Heart right ventricle (tissue), 16 donors: ENCODE measurements at regions not wholly inside any gene's neighbourhood (a gene's known extent, or its start where the extent isn't known, plus 50 kb on each side); places are given as distances from the start of the nearest gene placed in this dataset.
A peak's percentile ranks its signal among the peaks of the same experiment; 100 is the strongest.

Source experiments
- ATAC-seq, 8 donors: fragments of 200-7000 bp; cut with Tn5 transposase; one replicate each; pipeline ENCODE4 v1.9.1; 2020; ENCODE audit warnings: mild to moderate bottlenecking in 8 of 8, moderate library complexity in 8 of 8, moderate number of reproducible peaks in 1 of 8
- DNase-seq, 2 donors: peaks; one replicate each; pipeline ENCODE4 v3.0.0-alpha.2; 2020
- H3K27ac ChIP-seq, 10 donors: fragments of 200-600 bp; sonication (generic) in 2 of 10; one replicate each; pipeline versions ENCODE4 v1.5.0 to v1.8.0; 2020 to 2022; ENCODE audit warnings: mild to moderate bottlenecking in 3 of 10
- H3K27me3 ChIP-seq, 7 donors: fragments of 200-600 bp; one replicate each; pipeline ENCODE4 v1.8.0; 2021 to 2022; ENCODE audit warnings: mild to moderate bottlenecking in 2 of 7
- H3K36me3 ChIP-seq, 9 donors: fragments of 200-600 bp; sonication (generic) in 1 of 9; one replicate each; pipeline versions ENCODE4 v1.5.0 to v1.8.0; 2020 to 2022; ENCODE audit warnings: mild to moderate bottlenecking in 2 of 9
- H3K4me1 ChIP-seq, 9 donors: fragments of 200-600 bp; sonication (generic) in 1 of 9; one replicate each; pipeline versions ENCODE4 v1.5.0 to v1.8.0; 2020 to 2022; ENCODE audit warnings: mild to moderate bottlenecking in 4 of 9
- H3K4me3 ChIP-seq, 10 donors: fragments of 200-600 bp; sonication (generic) in 2 of 10; one replicate each; pipeline versions ENCODE4 v1.5.0 to v1.8.0; 2020 to 2022; ENCODE audit warnings: mild to moderate bottlenecking in 7 of 10, moderate library complexity in 2 of 10
- H3K9me3 ChIP-seq, 11 donors: fragments of 200-600 bp in 10 of 11; sonication (generic) in 2 of 11; one replicate each; pipeline versions ENCODE4 v1.5.0 to v1.8.0; 2013 to 2022; ENCODE audit warnings: mild to moderate bottlenecking in 2 of 11, control low read depth in 1 of 11, moderate library complexity in 1 of 11
- WGBS, 2 donors: extraction: QIAGEN DNeasy Blood & Tissue Kit; methylation state at CpG; one replicate each; pipeline ENCODE4 v1.1.7; 2013; ENCODE audit warnings: inconsistent platforms in 1 of 2; 5-methylcytosine and 5-hydroxymethylcytosine counted together
- intact Hi-C, 10 donors: fragments of 100-400 bp; cut with DNase I; formaldehyde crosslinking; loops; one replicate each; pipeline versions ENCODE4 v1.11.1 to v1.14.2; 2022
- TF ChIP-seq, protein P1 (sequence below), 9 donors: fragments of 200-600 bp; sonication (generic) in 2 of 9; IDR thresholded peaks; one replicate each; pipeline versions ENCODE4 v1.5.0 to v1.8.0; 2021 to 2022; ENCODE audit warnings: antibody characterized with exemption in 9 of 9, mild to moderate bottlenecking in 5 of 9, moderate library complexity in 1 of 9
- donor health status: Arrhythmogenic right ventricular cardiomyopathy.
- donor health status: ischemic (EF 13 %, LVEDD 7.1; RV severe dilation, severe dysfunction).
- donor health status: healthy with polysubstance abuse.
- donor health status: DM: no; HTN: yes; CAD: no.
- donor health status: DM: no; HTN: no; CAD: no.
- donor health status: ischemic (EF 25% LVEDD 6.9; RV normal size, moderate dysfunction).
- donor health status: ischemic (EF 25% LVEDD 5.7; RV mildly dilated, moderate dysfunction).
- donor health status: healthy.
- donor health status: DM: yes; HTN: yes; CAD: no.
- donor health status: Ischemic cardiomyopathy.
- donor health status: ischemic (EF 35%, LVEDD 5.7; RV mildly dilated, moderate dysfunction).
- donor health status: nonischemic (EF 11% LVEDD 7.7; RV severe dilation, severe dysfunction).
- donor health status: DM: yes; HTN: yes; CAD: no.
- donor health status: PGD.
- donor health status: ischemic (EF 29% LVEDD 5.4; RV normal size, mild dysfunction).
- donor health status: nonischemic (EF 23%, LVEDD 6.1; RV moderate dilation, normal function).

DNA sequence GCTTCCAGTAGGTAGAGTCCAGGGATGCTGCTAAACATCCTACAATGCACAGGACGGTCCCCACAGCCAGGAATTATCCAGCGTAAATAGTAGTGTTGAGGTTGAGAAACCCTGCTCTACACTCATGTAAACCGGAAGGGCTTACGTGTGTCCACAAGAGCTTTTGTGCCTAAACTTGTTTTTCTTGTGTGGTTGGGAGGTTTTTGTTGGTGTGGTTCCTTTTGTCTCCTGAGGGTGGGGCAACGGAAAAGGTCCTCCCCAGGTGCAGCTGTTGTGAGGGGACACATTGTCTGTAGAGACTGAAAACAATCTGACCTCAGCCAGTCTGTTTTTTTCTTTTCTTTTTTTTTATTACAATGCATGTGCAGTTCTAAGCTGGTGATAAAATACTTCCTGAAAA is 72.7 kb upstream of the MGAT5 start:
- ATAC-seq, result peak in 6 of 8 donors; percentile 13 to 68 (median 44)
- no peak for DNase-seq
- WGBS, 2 donors, result 69% methylated on average over 5 of the region's 5 CpGs
- Histone ChIP-seq H3K4me1 (peaks cover 16 to 74% (median 65%) of the 10 kb centered on the region in 9 donors), H3K27ac (peak overlapping the region in 4 of 10 donors; percentile 15 to 39 (median 26)), H3K27me3 (no peaks in the 10 kb centered on the region), H3K36me3 (peaks cover 0 to 6% (median 0%) of the 10 kb centered on the region in 9 donors), H3K4me3 (no peak overlapping the region), H3K9me3 (no peaks in the 10 kb centered on the region)
- TF ChIP-seq, protein P1, sequence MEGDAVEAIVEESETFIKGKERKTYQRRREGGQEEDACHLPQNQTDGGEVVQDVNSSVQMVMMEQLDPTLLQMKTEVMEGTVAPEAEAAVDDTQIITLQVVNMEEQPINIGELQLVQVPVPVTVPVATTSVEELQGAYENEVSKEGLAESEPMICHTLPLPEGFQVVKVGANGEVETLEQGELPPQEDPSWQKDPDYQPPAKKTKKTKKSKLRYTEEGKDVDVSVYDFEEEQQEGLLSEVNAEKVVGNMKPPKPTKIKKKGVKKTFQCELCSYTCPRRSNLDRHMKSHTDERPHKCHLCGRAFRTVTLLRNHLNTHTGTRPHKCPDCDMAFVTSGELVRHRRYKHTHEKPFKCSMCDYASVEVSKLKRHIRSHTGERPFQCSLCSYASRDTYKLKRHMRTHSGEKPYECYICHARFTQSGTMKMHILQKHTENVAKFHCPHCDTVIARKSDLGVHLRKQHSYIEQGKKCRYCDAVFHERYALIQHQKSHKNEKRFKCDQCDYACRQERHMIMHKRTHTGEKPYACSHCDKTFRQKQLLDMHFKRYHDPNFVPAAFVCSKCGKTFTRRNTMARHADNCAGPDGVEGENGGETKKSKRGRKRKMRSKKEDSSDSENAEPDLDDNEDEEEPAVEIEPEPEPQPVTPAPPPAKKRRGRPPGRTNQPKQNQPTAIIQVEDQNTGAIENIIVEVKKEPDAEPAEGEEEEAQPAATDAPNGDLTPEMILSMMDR (IDR thresholded peaks at IDR 0.05), result no peak
- intact Hi-C loops, result loop anchor here in 1 of 10 donors (10.0 kb wide), 1 partner anchor 46 kb away; no protein-coding TSS in a partner anchor

DNA sequence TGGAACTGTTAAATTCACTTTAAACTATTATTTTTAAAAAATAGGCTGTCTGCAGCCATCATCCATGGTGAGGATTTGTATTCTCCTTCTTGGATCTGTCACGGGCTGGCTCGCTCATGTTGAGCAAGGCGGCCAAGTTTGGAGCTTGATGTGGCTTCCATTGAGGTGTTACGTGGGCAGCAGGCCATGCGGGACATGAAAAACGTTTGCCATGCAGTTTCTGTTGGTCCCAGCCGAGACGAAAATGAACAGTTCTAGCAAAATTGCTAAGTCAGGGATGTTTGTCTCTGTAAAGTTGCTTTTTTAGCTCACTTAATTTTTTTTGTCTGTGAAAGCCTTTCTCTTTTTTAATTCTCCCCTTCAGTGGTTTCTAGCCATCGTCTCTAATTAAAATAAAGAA is 70.2 kb upstream of the MGAT5 start:
- DNase-seq (no peak), ATAC-seq (no peak)
- no peak overlapping the region for H3K27ac ChIP-seq
- H3K4me3 ChIP-seq, result no peak overlapping the region
- intact Hi-C loops, result loop anchor here in 1 of 10 donors (10.0 kb wide), 1 partner anchor 49 kb away; no protein-coding TSS in a partner anchor
- H3K4me1 ChIP-seq, result peaks cover 6 to 76% (median 46%) of the 10 kb centered on the region in 9 donors
- WGBS, 2 donors, result 81 to 90% methylated on average over 9 of the region's 9 CpGs
- TF ChIP-seq, protein P1 (IDR thresholded peaks at IDR 0.05), result no peak
- peaks cover 0 to 6% (median 0%) of the 10 kb centered on the region in 9 donors for H3K36me3 ChIP-seq
- H3K9me3 ChIP-seq, result no peaks in the 10 kb centered on the region
- H3K27me3 ChIP-seq, result no peaks in the 10 kb centered on the region

DNA sequence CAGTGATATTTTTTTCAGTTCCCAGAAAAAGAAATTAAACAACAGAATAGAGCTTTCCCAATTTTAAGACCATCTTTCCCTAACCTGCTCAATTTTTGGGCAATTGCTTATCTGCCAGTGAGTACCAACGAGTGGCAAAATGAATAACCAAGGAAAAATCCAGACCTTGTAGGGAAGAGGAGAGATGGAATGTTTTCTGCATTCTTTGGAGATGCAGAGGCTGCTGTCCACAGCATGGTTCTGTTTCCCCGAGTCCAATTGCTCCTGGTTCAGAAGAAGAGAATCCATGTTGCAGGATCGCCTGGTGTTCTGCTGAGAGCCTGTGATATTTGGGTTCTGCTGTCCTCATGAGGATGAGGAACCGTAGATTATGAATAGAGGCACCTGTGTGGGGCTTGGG is 68.2 kb upstream of the MGAT5 start:
- DNase-seq, result no peak
- intact Hi-C loops, result loop anchor here in 1 of 10 donors (10.0 kb wide), 1 partner anchor 51 kb away; no protein-coding TSS in a partner anchor
- Histone ChIP-seq H3K27ac (no peak overlapping the region), H3K36me3 (peaks cover 0 to 6% (median 0%) of the 10 kb centered on the region in 9 donors), H3K4me3 (no peak overlapping the region), H3K27me3 (no peaks in the 10 kb centered on the region), H3K9me3 (no peaks in the 10 kb centered on the region), H3K4me1 (peaks cover 0 to 68% (median 46%) of the 10 kb centered on the region in 9 donors)
- WGBS, 2 donors, result 89 to 91% methylated on average over 4 of the region's 4 CpGs
- ATAC-seq, result no peak
- TF ChIP-seq, protein P1 (IDR thresholded peaks at IDR 0.05), result no peak

DNA sequence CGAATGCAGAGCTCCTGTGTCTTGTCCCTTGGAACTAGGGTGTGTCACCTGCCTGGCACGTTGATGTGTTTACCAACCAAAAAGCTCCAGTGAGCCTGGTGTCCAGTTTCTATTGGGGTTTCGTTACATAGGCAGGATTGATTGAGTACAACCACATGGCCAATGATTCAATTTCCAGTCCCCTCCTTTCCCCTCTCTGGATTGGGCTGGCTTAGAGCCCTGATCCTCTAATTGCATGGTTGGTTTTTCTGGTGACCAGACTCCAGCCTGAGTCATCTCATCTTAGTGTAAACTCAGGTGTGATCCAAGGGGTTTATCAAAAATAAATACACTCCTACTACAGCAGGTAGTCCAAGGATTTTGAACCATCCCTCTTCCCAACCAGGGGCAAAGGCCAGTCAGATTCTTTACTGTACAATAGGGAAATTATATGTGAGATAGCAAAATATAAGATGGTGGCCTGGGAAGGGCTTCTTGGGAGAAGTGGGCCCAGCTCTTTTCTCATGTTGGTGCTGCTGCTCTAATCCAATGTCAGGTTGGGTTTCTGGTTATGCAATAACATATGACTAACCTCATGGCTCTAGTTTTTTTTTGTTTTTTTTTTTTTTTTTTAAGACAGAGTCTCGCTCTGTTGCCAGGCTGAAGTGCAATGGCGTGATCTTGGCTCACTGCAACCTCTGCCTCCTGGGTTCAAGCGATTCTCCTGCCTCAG is 64.7 kb upstream of the MGAT5 start:
- H3K4me3 ChIP-seq, result no peak overlapping the region
- peaks cover 0 to 70% (median 32%) of the 10 kb centered on the region in 9 donors for H3K4me1 ChIP-seq
- 92 to 98% methylated on average over 6 of the region's 6 CpGs for WGBS, 2 donors
- intact Hi-C loops, result loop anchor here in 1 of 10 donors (10.0 kb wide), 1 partner anchor 54 kb away; no protein-coding TSS in a partner anchor
- H3K27me3 ChIP-seq, result no peaks in the 10 kb centered on the region
- H3K27ac ChIP-seq, result no peak overlapping the region
- no peak for ATAC-seq
- DNase-seq, result no peak
- H3K9me3 ChIP-seq, result peaks cover 0 to 3% (median 0%) of the 10 kb centered on the region in 11 donors
- TF ChIP-seq, protein P1 (IDR thresholded peaks at IDR 0.05), result no peak
- H3K36me3 ChIP-seq, result peaks cover 0 to 6% (median 0%) of the 10 kb centered on the region in 9 donors
